T-cell (primary cell): ENCODE measurements at regions not wholly inside any gene's neighbourhood (a gene's known extent, or its start where the extent isn't known, plus 50 kb on each side); places are given as distances from the start of the nearest gene placed in this dataset.
"Not testable (repeated sequence)": the region's sequence is repeated elsewhere in the genome, so short reads cannot be mapped to it uniquely, and the experiment has no call there.

ENCODE experiments used
- ATAC-seq, 4 experiments: fragments of 200-7000 bp in 3 of 4; fragments of 150-1000 bp in 1 of 4; cut with Tn5 transposase; replicated peaks in 1 of 4; 1 replicate in 3 of 4; 2 replicates in 1 of 4; pipeline ENCODE4 v1.10.0; 2021; ENCODE audit warnings: moderate library complexity in 3 of 4, mild to moderate bottlenecking in 2 of 4, moderate number of reproducible peaks in 1 of 4
- CTCF ChIA-PET, 2 donors: fragments of 300-600 bp; sonication (Branson Sonifier 250); formaldehyde crosslinking; loops; one replicate each; lab custom pipeline; 2022; ENCODE audit warnings: antibody characterized with exemption in 2 of 2; lab: Charles Lee
- POLR2A ChIA-PET, 2 donors: fragments of 300-600 bp; sonication (Branson Sonifier 250); formaldehyde crosslinking; loops; one replicate each; lab custom pipeline; 2022; ENCODE audit warnings: antibody characterized with exemption in 2 of 2; lab: Charles Lee
- DNase-seq, 35 experiments: peaks; one replicate each; pipeline versions ENCODE4 v3.0.0 to v3.0.0-alpha.2; 2013 to 2023
- H3K27ac ChIP-seq: one replicate; pipeline ENCODE4 v1.5.1; 2013; ENCODE audit warnings: low read length
- H3K27me3 ChIP-seq, 2 experiments: replicated peaks in 1 of 2; 1 replicate in 1 of 2; 2 replicates in 1 of 2; pipeline versions ENCODE4 v1.6.1 to v1.7.0; 2013; ENCODE audit warnings: low read length in 1 of 2, mixed read lengths in 1 of 2; ENCODE audit not compliant: control insufficient read depth in 2 of 2, insufficient read depth in 2 of 2; ENCODE audit errors: extremely low read depth in 1 of 2
- H3K36me3 ChIP-seq, 2 donors: 1 replicate in 1 of 2; 2 replicates in 1 of 2; pipeline versions ENCODE4 v1.6.1 to v1.7.0; 2013; ENCODE audit warnings: low read length in 1 of 2; ENCODE audit not compliant: control insufficient read depth in 2 of 2, insufficient read depth in 1 of 2; ENCODE audit errors: extremely low read depth in 1 of 2
- H3K4me1 ChIP-seq, 2 experiments: 1 replicate in 1 of 2; 2 replicates in 1 of 2; pipeline versions ENCODE4 v1.6.1 to v1.7.0; 2013; ENCODE audit warnings: low read length in 2 of 2, mixed read lengths in 1 of 2; ENCODE audit not compliant: insufficient read depth in 2 of 2, control insufficient read depth in 1 of 2; ENCODE audit errors: extremely low read depth in 1 of 2
- H3K4me3 ChIP-seq, 2 donors: 1 replicate in 1 of 2; 2 replicates in 1 of 2; pipeline versions ENCODE4 v1.5.1 to v1.7.0; 2013; ENCODE audit warnings: mild to moderate bottlenecking in 2 of 2, low read length in 1 of 2, moderate library complexity in 1 of 2; ENCODE audit not compliant: control insufficient read depth in 1 of 2; ENCODE audit errors: extremely low read depth in 1 of 2
- H3K9me3 ChIP-seq: 2 replicates; pipeline ENCODE4 v1.7.0; 2013
- H3K27ac Mint-ChIP-seq, 2 donors: one replicate each; pipeline ENCODE4 v1.8.0; 2020 to 2021; ENCODE audit warnings: mild to moderate bottlenecking in 2 of 2, mixed read lengths in 2 of 2
- H3K27me3 Mint-ChIP-seq, 2 donors: one replicate each; pipeline ENCODE4 v1.8.0; 2021 to 2022; ENCODE audit warnings: mixed read lengths in 2 of 2
- H3K36me3 Mint-ChIP-seq: one replicate; pipeline ENCODE4 v1.8.0; 2021; ENCODE audit warnings: mixed read lengths
- H3K4me1 Mint-ChIP-seq, 3 donors: one replicate each; pipeline ENCODE4 v1.8.0; 2020 to 2022; ENCODE audit warnings: mixed read lengths in 3 of 3, mild to moderate bottlenecking in 1 of 3
- H3K4me3 Mint-ChIP-seq, 3 donors: one replicate each; pipeline ENCODE4 v1.8.0; 2020 to 2022; ENCODE audit warnings: mild to moderate bottlenecking in 3 of 3, mixed read lengths in 3 of 3, moderate library complexity in 3 of 3
- H3K9me3 Mint-ChIP-seq, 3 donors: one replicate each; pipeline ENCODE4 v1.8.0; 2020 to 2022; ENCODE audit warnings: mixed read lengths in 3 of 3
- WGBS: methylation state at CpG from one replicate; pipeline ENCODE4 v1.1.5; 2013; ENCODE audit warnings: missing lambda C conversion rate; ENCODE audit not compliant: insufficient coverage; 5-methylcytosine and 5-hydroxymethylcytosine counted together

DNA sequence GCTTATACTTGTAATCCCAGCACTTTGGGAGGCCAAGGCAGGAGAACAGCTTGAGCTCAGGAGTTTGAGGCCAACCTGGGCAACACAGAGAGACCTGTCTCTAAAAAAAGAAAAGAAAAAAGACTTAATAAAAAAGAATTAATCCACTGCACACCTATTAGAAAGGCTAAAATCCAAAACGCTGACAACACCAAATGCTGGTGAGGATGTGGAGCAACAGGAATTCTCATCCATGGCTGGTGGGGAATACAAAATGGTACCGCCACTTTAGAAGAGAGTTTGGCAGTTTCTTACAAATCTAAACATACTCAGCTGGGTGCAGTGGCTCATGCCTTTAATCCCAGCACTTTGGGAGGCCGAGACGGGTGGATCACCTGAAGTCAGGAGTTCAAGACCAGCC, 110.0 kb upstream of the NDUFV2 start:
- H3K36me3 ChIP-seq, H3K27ac ChIP-seq, ATAC-seq, POLR2A ChIA-PET, H3K4me3 ChIP-seq, H3K9me3 ChIP-seq, H3K27ac Mint-ChIP-seq, H3K4me1 ChIP-seq, H3K4me3 Mint-ChIP-seq, H3K9me3 Mint-ChIP-seq, H3K4me1 Mint-ChIP-seq, DNase-seq, H3K36me3 Mint-ChIP-seq: not testable (repeated sequence)
- WGBS: no CpG with 5 or more reads among the region's 4 CpGs
- peaks cover 0 to 18% of the 10 kb centered on the region in 2 experiments for H3K27me3 ChIP-seq
- CTCF ChIA-PET: interaction anchor here in 1 of 2 donors (1.6 kb wide), 1 partner anchor 297 kb away, joined by 4 read pairs; no protein-coding TSS in a partner anchor
- peaks cover 13 to 23% of the 10 kb centered on the region in 2 donors for H3K27me3 Mint-ChIP-seq

DNA sequence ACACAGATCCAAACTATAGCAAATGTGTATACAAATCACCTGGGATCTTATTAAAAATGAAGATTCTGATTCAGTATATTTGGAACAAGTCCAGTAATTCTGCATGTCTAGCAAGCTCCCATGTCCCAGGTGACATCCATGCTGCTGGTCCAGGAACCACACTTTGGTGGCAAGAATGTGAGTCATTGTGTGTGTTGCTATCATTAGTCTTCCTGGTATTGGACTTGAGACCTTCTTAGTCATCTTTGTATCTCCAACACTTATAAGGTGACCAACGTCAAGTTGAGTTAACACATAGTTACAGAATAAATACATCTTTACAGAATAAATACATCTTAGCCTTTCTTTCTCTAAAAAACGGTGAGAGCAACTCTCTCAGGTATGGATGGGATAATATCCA, 107.9 kb upstream of the NDUFV2 start:
- Mint-ChIP-seq H3K36me3 (no peaks in the 10 kb centered on the region), H3K27me3 (peaks cover 20 to 23% of the 10 kb centered on the region in 2 donors), H3K27ac (no peak overlapping the region), H3K4me1 (no peaks in the 10 kb centered on the region), H3K9me3 (no peaks in the 10 kb centered on the region), H3K4me3 (no peak overlapping the region)
- Histone ChIP-seq H3K9me3 (no peaks in the 10 kb centered on the region), H3K27me3 (peaks cover 0 to 12% of the 10 kb centered on the region in 2 experiments), H3K27ac (no peak overlapping the region), H3K4me1 (no peaks in the 10 kb centered on the region), H3K36me3 (no peaks in the 10 kb centered on the region), H3K4me3 (no peak overlapping the region)
- ChIA-PET POLR2A (no interaction called here), CTCF (no interaction called here)
- DNase-seq (no peak), ATAC-seq (no peak)
- WGBS: no CpG with 5 or more reads among the region's 2 CpGs

DNA sequence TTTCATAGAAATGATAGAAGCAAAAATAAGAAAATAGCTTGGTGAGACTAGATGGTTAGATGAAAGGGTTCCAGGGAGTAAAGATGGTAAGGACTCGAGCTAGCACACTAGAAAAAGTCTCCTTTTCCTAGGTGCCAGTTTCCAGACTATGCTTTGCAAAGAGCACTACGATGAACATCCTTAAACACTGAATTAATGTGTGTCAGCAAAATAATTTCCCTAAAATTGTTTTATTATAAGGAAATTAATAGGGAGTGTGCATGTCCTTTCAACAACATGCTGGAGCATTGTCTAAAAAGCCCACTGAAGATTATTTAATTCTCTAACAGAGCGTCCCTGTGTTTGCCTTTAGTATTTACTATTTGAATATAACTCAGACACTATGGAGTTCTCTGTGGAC, 107.4 kb upstream of the NDUFV2 start:
- no peak overlapping the region for H3K27ac Mint-ChIP-seq

DNA sequence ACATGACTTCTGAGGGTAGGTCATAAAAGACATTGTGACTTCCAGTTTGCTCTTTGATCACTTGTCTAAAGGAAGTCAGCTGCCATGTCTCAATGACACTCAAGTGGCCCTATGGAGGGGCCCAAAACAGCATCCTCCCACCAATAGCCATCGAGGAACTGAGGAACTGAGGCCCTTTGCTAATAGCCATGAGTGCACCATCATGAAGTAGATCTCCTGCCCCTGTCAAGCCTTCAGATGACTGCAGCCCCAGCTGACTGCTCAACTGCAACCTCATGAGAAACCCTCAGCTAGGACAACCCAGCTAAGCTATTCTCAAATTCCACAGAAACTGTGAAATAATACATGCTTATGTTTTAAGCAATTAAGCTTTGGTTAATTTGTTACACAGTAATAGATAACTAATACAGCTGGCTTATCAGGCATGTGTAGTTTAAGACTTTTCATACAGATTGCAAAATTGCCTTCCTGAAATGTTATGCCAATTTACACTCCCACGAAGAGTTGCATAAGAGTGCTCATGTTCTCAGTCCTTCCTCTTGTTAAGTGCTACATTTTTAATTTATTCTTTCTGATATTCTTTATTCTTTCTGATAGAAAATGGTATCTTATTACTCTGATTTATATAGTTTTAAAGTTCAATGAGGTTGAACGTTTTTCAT, 105.6 kb upstream of the NDUFV2 start:
- 71% methylated on average over 1 of the region's 3 CpGs for WGBS

More for the DNA sequence above, 107.4 kb upstream of the NDUFV2 start:
- H3K27me3 ChIP-seq: peaks cover 0 to 11% of the 10 kb centered on the region in 2 experiments
- H3K9me3 ChIP-seq: no peaks in the 10 kb centered on the region
- H3K4me1 Mint-ChIP-seq: no peaks in the 10 kb centered on the region
- no peak overlapping the region for H3K4me3 Mint-ChIP-seq
- no peaks in the 10 kb centered on the region for H3K36me3 Mint-ChIP-seq
- H3K27me3 Mint-ChIP-seq: peaks cover 19 to 20% of the 10 kb centered on the region in 2 donors
- no peak overlapping the region for H3K27ac ChIP-seq
- H3K9me3 Mint-ChIP-seq: no peaks in the 10 kb centered on the region
- CTCF ChIA-PET: no interaction called here
- WGBS: 83% methylated on average over 1 of the region's 3 CpGs
- ATAC-seq (no peak), DNase-seq (no peak)
- no peak overlapping the region for H3K4me3 ChIP-seq
- H3K4me1 ChIP-seq: no peaks in the 10 kb centered on the region
- POLR2A ChIA-PET: interaction anchor here in 1 of 2 donors (0.7 kb wide), 1 partner anchor 322 kb away, joined by 3 read pairs; no protein-coding TSS in a partner anchor
- H3K36me3 ChIP-seq: no peaks in the 10 kb centered on the region

DNA sequence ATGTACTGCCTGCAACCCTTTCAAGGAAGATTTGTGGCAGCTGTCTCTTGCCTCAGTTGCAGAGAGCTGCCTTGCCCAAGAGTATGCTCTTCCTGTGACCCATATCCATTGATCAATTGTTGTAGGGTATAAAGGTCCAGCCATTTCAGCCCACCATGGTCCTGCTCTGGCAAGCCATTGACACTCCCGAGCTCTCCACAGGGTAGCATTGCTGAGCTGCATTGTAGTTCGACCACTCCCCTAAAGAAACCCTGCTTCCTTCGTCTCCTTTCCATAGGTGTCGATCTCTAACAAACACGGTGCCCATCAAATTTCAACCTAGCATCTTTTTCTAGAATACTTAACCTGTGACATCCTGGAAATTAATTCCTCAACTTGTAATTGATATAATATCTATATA, 104.9 kb upstream of the NDUFV2 start:
- H3K36me3 Mint-ChIP-seq: no peaks in the 10 kb centered on the region
- no peak overlapping the region for H3K4me3 ChIP-seq
- peaks cover 0 to 5% of the 10 kb centered on the region in 2 experiments for H3K27me3 ChIP-seq
- DNase-seq (no peak), ATAC-seq (no peak)
- H3K4me1 Mint-ChIP-seq: no peaks in the 10 kb centered on the region
- H3K4me3 Mint-ChIP-seq: no peak overlapping the region
- WGBS: 81% methylated on average over 2 of the region's 5 CpGs
- ChIA-PET CTCF (interaction anchor here in 1 of 2 donors (0.5 to 0.6 kb wide), 2 partner anchors 96 to 197 kb away, joined by 3 to 4 read pairs; no protein-coding TSS in a partner anchor), POLR2A (interaction anchor here in 1 of 2 donors (0.6 kb wide), 1 partner anchor 130 kb away, joined by 3 read pairs; no protein-coding TSS in a partner anchor)
- H3K27ac Mint-ChIP-seq: no peak overlapping the region
- no peak overlapping the region for H3K27ac ChIP-seq
- no peaks in the 10 kb centered on the region for H3K4me1 ChIP-seq
- H3K9me3 ChIP-seq: no peaks in the 10 kb centered on the region
- H3K9me3 Mint-ChIP-seq: no peaks in the 10 kb centered on the region
- H3K27me3 Mint-ChIP-seq: peaks cover 26 to 28% of the 10 kb centered on the region in 2 donors
- no peaks in the 10 kb centered on the region for H3K36me3 ChIP-seq

More for the DNA sequence above, 105.6 kb upstream of the NDUFV2 start:
- peaks cover 24% of the 10 kb centered on the region in 2 donors for H3K27me3 Mint-ChIP-seq
- Histone ChIP-seq H3K4me3 (no peak overlapping the region), H3K27ac (no peak overlapping the region), H3K27me3 (peaks cover 0 to 5% of the 10 kb centered on the region in 2 experiments), H3K9me3 (no peaks in the 10 kb centered on the region), H3K36me3 (no peaks in the 10 kb centered on the region), H3K4me1 (no peaks in the 10 kb centered on the region)
- ATAC-seq (no peak), DNase-seq (no peak)
- H3K27ac Mint-ChIP-seq: no peak overlapping the region
- no peaks in the 10 kb centered on the region for H3K4me1 Mint-ChIP-seq
- ChIA-PET POLR2A (interaction anchor here in 1 of 2 donors (0.6 kb wide), 1 partner anchor 55 kb away, joined by 3 read pairs; no protein-coding TSS in a partner anchor), CTCF (interaction anchor here in 1 of 2 donors (0.5 to 0.6 kb wide), 2 partner anchors 96 to 196 kb away, joined by 3 to 4 read pairs; no protein-coding TSS in a partner anchor)
- H3K4me3 Mint-ChIP-seq: no peak overlapping the region
- H3K36me3 Mint-ChIP-seq: no peaks in the 10 kb centered on the region
- no peaks in the 10 kb centered on the region for H3K9me3 Mint-ChIP-seq

DNA sequence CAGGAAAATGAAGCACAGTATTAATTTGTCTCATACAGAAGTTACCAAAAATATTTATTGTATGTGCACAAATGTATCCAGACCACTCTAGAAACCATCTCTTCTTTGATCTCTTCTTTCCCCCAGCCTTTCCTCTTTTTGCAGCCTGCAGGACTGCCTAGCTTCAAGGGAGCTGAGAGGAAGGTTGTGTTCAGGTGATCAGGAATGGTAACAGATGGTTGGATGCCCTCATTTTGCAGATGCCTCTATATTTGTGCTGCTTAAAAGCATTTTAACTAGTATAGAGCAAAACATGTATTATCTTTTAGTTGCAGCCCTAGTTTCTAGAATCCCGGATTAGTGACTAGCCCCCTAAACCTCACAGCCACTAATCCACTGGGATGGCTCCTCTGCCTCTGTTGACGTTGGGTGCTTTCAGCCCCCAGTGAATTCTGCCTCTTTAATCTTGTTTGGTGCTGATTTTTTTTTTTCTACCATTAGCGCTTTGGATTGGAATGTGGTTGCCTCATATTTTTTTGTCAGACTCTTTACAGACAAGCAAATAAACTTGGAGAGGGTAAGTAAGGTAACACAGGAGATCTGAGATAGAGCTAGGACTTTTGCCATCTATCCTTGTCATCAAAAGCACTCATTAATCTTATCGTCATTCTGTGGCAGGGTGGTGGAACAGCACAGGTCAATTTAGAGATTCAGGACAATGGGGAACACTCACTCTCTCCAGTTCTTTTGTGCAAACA, 103.8 kb upstream of the NDUFV2 start:
- H3K27ac ChIP-seq: no peak overlapping the region
- POLR2A ChIA-PET: interaction anchor here in 1 of 2 donors (0.6 to 0.7 kb wide), 2 partner anchors 110 to 326 kb away, joined by 3 read pairs; no protein-coding TSS in a partner anchor
- H3K4me1 Mint-ChIP-seq: no peaks in the 10 kb centered on the region
- peaks cover 27 to 28% of the 10 kb centered on the region in 2 donors for H3K27me3 Mint-ChIP-seq
- no peak overlapping the region for H3K4me3 ChIP-seq
- no CpG with 5 or more reads among the region's 4 CpGs for WGBS
- peaks cover 0 to 8% (median 7%) of the 10 kb centered on the region in 3 donors for H3K9me3 Mint-ChIP-seq
- CTCF ChIA-PET: interaction anchor here in 1 of 2 donors (0.5 to 1.1 kb wide), 2 partner anchors 10 to 412 kb away, joined by 3 to 5 read pairs; no protein-coding TSS in a partner anchor
- no peaks in the 10 kb centered on the region for H3K4me1 ChIP-seq
- H3K27ac Mint-ChIP-seq: no peak overlapping the region
- ATAC-seq (no peak), DNase-seq (no peak)
- no peaks in the 10 kb centered on the region for H3K36me3 Mint-ChIP-seq
- H3K36me3 ChIP-seq: no peaks in the 10 kb centered on the region
- H3K9me3 ChIP-seq: no peaks in the 10 kb centered on the region
- peaks cover 0 to 5% of the 10 kb centered on the region in 2 experiments for H3K27me3 ChIP-seq
- no peak overlapping the region for H3K4me3 Mint-ChIP-seq
